Retinal pigment epithelial cell (primary cell): ENCODE measurements at regions not wholly inside any gene's neighbourhood (a gene's known extent, or its start where the extent isn't known, plus 50 kb on each side); places are given as distances from the start of the nearest gene placed in this dataset.

Experiments used
- DNase-seq: peaks from one replicate; pipeline ENCODE4 v3.0.0-alpha.2; 2010; ENCODE audit warnings: low read depth
- H3K4me3 ChIP-seq: 2 replicates; pipeline ENCODE4 v1.5.1; 2011; ENCODE audit warnings: mild to moderate bottlenecking, low read length, control low read depth, moderate library complexity
- TF ChIP-seq, protein P1 (sequence below): conservative IDR thresholded peaks from 2 replicates; pipeline ENCODE4 v1.5.1; 2011; ENCODE audit warnings: low read depth, low read length, control low read depth, inconsistent platforms

DNA sequence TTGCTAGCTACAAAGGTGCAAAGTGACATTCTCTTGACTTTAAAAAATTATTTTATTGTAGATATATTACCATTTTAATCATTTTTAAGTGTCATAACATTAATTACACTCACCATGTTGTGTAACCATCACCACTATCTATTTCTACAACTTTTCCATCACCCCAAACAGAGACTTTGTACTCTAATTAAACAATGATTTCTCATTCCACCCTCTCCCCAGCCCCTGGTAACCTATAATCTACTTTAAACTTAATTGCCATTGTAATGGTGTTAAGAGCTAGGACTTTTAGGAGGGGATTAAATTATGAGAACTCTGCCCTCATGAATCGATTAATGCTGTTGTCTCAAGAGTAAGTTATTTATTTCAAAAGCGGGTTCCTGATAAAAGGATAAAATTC lies 352.9 kb upstream of the SEL1L start:
- no peak for DNase-seq
- H3K4me3 ChIP-seq, result no peak overlapping the region
- TF ChIP-seq, protein P1, sequence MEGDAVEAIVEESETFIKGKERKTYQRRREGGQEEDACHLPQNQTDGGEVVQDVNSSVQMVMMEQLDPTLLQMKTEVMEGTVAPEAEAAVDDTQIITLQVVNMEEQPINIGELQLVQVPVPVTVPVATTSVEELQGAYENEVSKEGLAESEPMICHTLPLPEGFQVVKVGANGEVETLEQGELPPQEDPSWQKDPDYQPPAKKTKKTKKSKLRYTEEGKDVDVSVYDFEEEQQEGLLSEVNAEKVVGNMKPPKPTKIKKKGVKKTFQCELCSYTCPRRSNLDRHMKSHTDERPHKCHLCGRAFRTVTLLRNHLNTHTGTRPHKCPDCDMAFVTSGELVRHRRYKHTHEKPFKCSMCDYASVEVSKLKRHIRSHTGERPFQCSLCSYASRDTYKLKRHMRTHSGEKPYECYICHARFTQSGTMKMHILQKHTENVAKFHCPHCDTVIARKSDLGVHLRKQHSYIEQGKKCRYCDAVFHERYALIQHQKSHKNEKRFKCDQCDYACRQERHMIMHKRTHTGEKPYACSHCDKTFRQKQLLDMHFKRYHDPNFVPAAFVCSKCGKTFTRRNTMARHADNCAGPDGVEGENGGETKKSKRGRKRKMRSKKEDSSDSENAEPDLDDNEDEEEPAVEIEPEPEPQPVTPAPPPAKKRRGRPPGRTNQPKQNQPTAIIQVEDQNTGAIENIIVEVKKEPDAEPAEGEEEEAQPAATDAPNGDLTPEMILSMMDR, result no peak

DNA sequence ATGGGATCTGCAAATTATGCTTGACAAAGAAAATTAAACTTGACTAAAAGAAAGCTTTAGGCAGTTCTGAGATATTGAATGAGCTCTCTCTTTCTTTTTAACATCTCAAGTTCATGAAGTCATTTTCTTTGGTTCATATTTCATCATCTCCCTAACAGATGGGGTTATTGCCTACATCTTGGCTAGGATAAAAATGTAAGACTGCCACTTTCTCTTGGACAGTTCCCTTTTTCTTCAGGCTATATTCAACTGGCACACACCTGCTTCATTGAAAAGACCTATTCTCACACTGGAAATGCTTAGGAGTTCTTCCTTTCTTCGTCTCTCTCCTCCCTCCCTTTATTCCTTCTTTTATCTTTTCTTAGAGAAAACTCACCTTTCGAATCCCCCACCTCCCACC lies 355.9 kb upstream of the SEL1L start:
- DNase-seq, result no peak
- TF ChIP-seq, protein P1, result no peak
- H3K4me3 ChIP-seq, result no peak overlapping the region

DNA sequence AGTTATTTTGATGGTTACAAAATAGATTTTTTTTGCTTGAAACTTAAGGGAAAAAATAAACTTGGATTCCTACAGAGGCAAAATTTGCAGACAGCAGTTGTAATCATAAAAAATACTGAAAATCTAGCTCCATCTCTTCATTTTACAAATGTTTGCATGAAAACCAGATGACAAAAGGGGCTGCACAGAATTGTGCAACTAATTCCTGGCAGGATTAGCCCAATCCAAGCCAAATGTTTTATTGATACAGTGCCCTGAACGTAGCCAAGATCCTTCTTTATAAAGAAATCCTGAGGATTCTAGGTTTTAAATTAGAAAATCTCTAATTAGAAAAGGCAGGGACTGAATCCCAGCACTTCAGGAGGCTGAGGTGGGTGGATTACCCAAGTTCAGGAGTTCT lies 356.4 kb upstream of the SEL1L start:
- DNase-seq, result no peak
- H3K4me3 ChIP-seq, result no peak overlapping the region
- TF ChIP-seq, protein P1, result no peak

- no peak overlapping the region for H3K4me3 ChIP-seq
- DNase-seq, result no peak
- TF ChIP-seq, protein P1, result no peak
These were observed 369.8 kb upstream of the SEL1L start for GRCh38 chr14:81903477-81903876.

DNA sequence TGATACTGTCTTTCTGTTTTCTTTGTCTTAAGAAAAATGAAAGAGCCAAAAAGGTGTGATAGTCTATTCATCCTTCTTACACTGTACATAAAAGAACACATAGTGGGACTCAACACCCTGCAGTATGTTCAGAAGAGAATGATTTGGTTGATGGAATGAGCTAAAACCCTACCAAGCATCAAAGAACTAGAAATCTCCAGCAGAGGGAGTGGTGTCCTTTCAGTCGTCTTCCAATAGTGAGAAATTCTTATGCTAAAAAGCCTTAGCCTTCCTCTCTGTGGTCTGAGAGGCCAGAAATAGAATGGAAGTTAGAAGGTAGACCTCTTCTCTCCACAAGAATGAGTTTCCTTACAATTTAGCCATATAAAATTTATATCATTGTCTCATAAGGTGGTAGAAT lies 393.4 kb upstream of the SEL1L start:
- no peak overlapping the region for H3K4me3 ChIP-seq
- TF ChIP-seq, protein P1, result no peak
- DNase-seq, result no peak

DNA sequence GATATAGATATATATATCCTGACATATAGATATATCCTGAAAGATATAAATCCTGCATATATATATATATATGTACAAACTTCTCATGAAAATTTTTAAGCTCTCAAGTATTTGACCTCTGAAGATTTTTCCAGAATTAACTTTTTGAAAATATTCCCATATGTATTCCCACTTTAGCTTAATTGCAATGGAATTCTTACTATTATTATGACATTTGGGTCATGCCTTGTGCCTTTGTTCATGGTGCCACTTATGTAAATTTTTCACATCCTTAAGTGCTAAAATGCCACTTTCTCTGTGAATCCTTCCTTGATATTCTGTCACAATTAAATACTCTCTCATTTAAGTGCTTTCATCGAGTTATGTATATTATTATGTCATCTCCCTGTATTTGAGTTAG lies 398.2 kb upstream of the SEL1L start:
- H3K4me3 ChIP-seq, result no peak overlapping the region
- TF ChIP-seq, protein P1, result no peak
- no peak for DNase-seq

DNA sequence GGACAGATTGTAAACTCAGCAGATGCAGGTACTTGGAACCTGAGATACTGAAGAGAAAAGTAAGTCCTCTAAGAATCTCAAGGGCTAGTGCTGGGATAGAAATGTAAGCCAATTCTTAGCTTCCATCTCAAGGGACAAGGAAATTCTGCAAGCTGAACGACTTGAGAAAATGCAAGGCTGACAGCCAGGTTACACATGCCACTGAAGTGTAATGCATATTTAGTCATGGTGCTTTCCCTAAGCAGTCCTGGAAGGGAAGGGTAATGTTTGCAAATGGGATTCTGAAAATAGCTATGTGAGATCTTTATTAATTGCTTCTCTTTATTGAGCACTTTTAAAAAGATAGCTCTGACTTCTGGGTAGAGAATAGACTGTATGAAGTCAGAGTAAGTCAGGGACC lies 402.7 kb upstream of the SEL1L start:
- H3K4me3 ChIP-seq, result no peak overlapping the region
- no peak for DNase-seq
- TF ChIP-seq, protein P1, result no peak
